ENCODE measurements at regions not wholly inside any gene's neighbourhood (a gene's known extent, or its start where the extent isn't known, plus 50 kb on each side); places are given as distances from the start of the nearest gene placed in this dataset.

DNA sequence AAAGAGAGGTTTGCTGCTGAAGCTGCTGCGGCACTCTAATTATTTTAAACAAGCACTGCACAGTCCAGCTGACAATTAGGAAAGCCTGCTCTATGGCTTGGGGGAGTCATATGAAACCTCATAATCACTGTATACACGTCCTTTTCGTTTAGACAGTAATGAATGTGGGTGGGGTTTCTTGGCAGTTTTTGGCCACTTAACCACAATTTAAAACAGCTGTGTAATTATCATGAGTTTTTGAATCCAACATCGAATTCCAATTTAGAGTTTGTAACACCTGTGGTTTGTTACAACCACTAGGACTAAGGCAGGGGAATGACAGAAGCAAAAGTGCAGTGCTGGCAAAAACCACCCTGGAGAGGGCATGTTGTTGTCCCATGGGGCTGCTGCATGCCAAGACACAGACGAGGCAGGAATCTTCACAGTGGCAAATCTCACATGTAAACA is 99.5 kb downstream of the CXXC4 start:
- Histone ChIP-seq H3K4me3 (ENCODE audit: control extremely low read depth in 1 of 5, extremely low read depth in 1 of 5, insufficient read depth in 1 of 5, low read depth in 2 of 5, low read length in 4 of 5) (no peak overlapping the region), H4K20me1 (ENCODE audit: control insufficient read depth, insufficient read depth, low read length, poor library complexity, severe bottlenecking) (no peaks in the 10 kb centered on the region), H3K27ac (ENCODE audit: low read length in 2 of 2) (no peak overlapping the region), H3K27me3 (replicated peaks in 1 of 4; ENCODE audit: control extremely low read depth in 1 of 4, control insufficient read depth in 3 of 4, insufficient read depth in 4 of 4, low read length in 3 of 4) (no peaks in the 10 kb centered on the region), H3K79me2 (ENCODE audit: control insufficient read depth, insufficient read depth, low read length) (no peaks in the 10 kb centered on the region), H3K4me2 (replicated peaks; ENCODE audit: low read depth, low read length, poor library complexity, severe bottlenecking) (no peak overlapping the region), H3K36me3 (replicated peaks in 1 of 2; ENCODE audit: control extremely low read depth in 1 of 2, control insufficient read depth in 1 of 2, extremely low read depth in 1 of 2, insufficient read depth in 2 of 2, low read length in 1 of 2) (no peaks in the 10 kb centered on the region), H3K9me3 (ENCODE audit: control extremely low read depth in 1 of 3, control insufficient read depth in 2 of 3, insufficient read depth in 1 of 3, low read length in 2 of 3) (no peaks in the 10 kb centered on the region), H3K9ac (ENCODE audit: low read length) (no peak overlapping the region), H3K4me1 (ENCODE audit: control insufficient read depth in 2 of 2, insufficient read depth in 2 of 2, low read length in 2 of 2) (no peaks in the 10 kb centered on the region), H2AFZ (ENCODE audit: insufficient read depth, low read depth, low read length, poor library complexity, severe bottlenecking) (no peak overlapping the region)
- no peaks in the 10 kb centered on the region for H3K9me3 Mint-ChIP-seq (ENCODE audit: insufficient read depth)
- TF ChIP-seq, protein P1, sequence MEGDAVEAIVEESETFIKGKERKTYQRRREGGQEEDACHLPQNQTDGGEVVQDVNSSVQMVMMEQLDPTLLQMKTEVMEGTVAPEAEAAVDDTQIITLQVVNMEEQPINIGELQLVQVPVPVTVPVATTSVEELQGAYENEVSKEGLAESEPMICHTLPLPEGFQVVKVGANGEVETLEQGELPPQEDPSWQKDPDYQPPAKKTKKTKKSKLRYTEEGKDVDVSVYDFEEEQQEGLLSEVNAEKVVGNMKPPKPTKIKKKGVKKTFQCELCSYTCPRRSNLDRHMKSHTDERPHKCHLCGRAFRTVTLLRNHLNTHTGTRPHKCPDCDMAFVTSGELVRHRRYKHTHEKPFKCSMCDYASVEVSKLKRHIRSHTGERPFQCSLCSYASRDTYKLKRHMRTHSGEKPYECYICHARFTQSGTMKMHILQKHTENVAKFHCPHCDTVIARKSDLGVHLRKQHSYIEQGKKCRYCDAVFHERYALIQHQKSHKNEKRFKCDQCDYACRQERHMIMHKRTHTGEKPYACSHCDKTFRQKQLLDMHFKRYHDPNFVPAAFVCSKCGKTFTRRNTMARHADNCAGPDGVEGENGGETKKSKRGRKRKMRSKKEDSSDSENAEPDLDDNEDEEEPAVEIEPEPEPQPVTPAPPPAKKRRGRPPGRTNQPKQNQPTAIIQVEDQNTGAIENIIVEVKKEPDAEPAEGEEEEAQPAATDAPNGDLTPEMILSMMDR (IDR thresholded peaks at IDR 0.05), result no peak
- TF ChIP-seq EZH2 (IDR thresholded peaks at IDR 0.05; ENCODE audit: borderline replicate concordance, insufficient read depth, low read depth, low read length, poor library complexity, severe bottlenecking), result no peak
- ChIA-PET POLR2A (no interaction called here), CTCF (no interaction called here)
- DNase-seq (no peak), ATAC-seq (ENCODE audit: low read depth) (no peak)
- 90% methylated on average over 2 of the region's 5 CpGs for WGBS (ENCODE audit: insufficient coverage)
- H3K4me3 Mint-ChIP-seq, result no peak overlapping the region
- H3K27ac Mint-ChIP-seq, result no peak overlapping the region
- intact Hi-C loops (cut with micrococcal nuclease), result no loop called here
- no peaks in the 10 kb centered on the region for H3K4me1 Mint-ChIP-seq
- H3K27me3 Mint-ChIP-seq, result no peaks in the 10 kb centered on the region

DNA sequence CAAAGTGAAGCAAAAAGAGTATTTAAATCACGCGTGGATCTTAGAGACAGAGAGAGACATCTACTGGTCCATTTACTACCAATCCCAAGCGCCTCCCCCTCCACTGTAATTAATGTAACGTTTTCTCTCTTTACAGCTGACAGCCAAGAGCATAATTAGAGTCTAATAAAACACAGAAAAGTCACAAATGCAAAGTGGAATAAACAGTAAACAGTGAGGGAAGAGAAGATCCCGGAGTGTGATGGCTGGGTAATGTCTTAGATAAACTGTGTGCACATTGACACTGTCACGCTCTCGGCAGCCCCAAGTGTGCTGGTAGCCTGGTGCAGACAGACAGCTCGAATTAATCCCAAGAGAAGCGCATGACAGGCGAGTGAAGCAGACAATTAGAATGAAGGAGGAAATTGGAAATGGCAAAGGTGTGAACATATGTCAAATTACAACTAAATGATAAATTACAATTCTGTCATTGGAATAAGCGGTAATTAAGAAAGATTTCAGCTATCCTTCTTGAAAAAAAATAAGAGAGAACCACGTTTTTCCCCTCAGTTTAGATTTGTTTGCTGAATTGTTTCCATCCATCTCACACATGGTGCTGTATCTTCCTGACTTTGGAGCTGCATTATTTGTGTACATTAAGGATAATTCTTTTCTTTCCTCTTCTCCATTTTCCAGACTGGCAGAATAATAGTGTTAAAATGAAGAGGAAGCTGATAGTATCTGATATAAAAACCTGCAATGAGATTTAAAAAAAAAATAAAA is 100.1 kb downstream of the CXXC4 start:
- H3K4me3 ChIP-seq (ENCODE audit: control extremely low read depth in 1 of 5, extremely low read depth in 1 of 5, insufficient read depth in 1 of 5, low read depth in 2 of 5, low read length in 4 of 5), result no peak overlapping the region
- no peaks in the 10 kb centered on the region for H3K79me2 ChIP-seq (ENCODE audit: control insufficient read depth, insufficient read depth, low read length)
- no peak overlapping the region for H3K4me2 ChIP-seq (replicated peaks; ENCODE audit: low read depth, low read length, poor library complexity, severe bottlenecking)
- CTCF ChIA-PET, result no interaction called here
- DNase-seq (no peak), ATAC-seq (ENCODE audit: low read depth) (no peak)
- no peaks in the 10 kb centered on the region for H3K9me3 Mint-ChIP-seq (ENCODE audit: insufficient read depth)
- no peak overlapping the region for H3K27ac Mint-ChIP-seq
- H4K20me1 ChIP-seq (ENCODE audit: control insufficient read depth, insufficient read depth, low read length, poor library complexity, severe bottlenecking), result no peaks in the 10 kb centered on the region
- no peaks in the 10 kb centered on the region for H3K27me3 Mint-ChIP-seq
- TF ChIP-seq, protein P1 (IDR thresholded peaks at IDR 0.05), result no peak
- H3K4me1 ChIP-seq (ENCODE audit: control insufficient read depth in 2 of 2, insufficient read depth in 2 of 2, low read length in 2 of 2), result no peaks in the 10 kb centered on the region
- no peaks in the 10 kb centered on the region for H3K27me3 ChIP-seq (replicated peaks in 1 of 4; ENCODE audit: control extremely low read depth in 1 of 4, control insufficient read depth in 3 of 4, insufficient read depth in 4 of 4, low read length in 3 of 4)
- no peaks in the 10 kb centered on the region for H3K36me3 ChIP-seq (replicated peaks in 1 of 2; ENCODE audit: control extremely low read depth in 1 of 2, control insufficient read depth in 1 of 2, extremely low read depth in 1 of 2, insufficient read depth in 2 of 2, low read length in 1 of 2)
- H2AFZ ChIP-seq (ENCODE audit: insufficient read depth, low read depth, low read length, poor library complexity, severe bottlenecking), result no peak overlapping the region
- no peaks in the 10 kb centered on the region for H3K9me3 ChIP-seq (ENCODE audit: control extremely low read depth in 1 of 3, control insufficient read depth in 2 of 3, insufficient read depth in 1 of 3, low read length in 2 of 3)
- H3K27ac ChIP-seq (ENCODE audit: low read length in 2 of 2), result no peak overlapping the region
- H3K4me3 Mint-ChIP-seq, result no peak overlapping the region
- no peaks in the 10 kb centered on the region for H3K4me1 Mint-ChIP-seq
- POLR2A ChIA-PET, result no interaction called here
- WGBS (ENCODE audit: insufficient coverage), result 70% methylated on average over 2 of the region's 12 CpGs
- H3K9ac ChIP-seq (ENCODE audit: low read length), result no peak overlapping the region
- intact Hi-C loops (cut with micrococcal nuclease), result no loop called here

All from B cell (primary cell).